Mammary epithelial cell (primary cell): ENCODE measurements at regions not wholly inside any gene's neighbourhood (a gene's known extent, or its start where the extent isn't known, plus 50 kb on each side); places are given as distances from the start of the nearest gene placed in this dataset.

Source experiments
- CTCF ChIP-seq, 2 donors: IDR thresholded peaks in 1 of 2; conservative IDR thresholded peaks in 1 of 2; 2 replicates each; pipeline ENCODE4 v1.5.1; 2011 to 2012; ENCODE audit warnings: inconsistent platforms in 2 of 2, low read length in 2 of 2, mild to moderate bottlenecking in 2 of 2, control low read depth in 1 of 2, low read depth in 1 of 2; ENCODE audit not compliant: insufficient read depth in 1 of 2; ENCODE audit errors: extremely low read depth in 1 of 2
- EZH2 ChIP-seq: IDR thresholded peaks from 2 replicates; pipeline ENCODE4 v1.6.1; 2012; ENCODE audit warnings: low read length, inconsistent platforms, borderline replicate concordance

DNA sequence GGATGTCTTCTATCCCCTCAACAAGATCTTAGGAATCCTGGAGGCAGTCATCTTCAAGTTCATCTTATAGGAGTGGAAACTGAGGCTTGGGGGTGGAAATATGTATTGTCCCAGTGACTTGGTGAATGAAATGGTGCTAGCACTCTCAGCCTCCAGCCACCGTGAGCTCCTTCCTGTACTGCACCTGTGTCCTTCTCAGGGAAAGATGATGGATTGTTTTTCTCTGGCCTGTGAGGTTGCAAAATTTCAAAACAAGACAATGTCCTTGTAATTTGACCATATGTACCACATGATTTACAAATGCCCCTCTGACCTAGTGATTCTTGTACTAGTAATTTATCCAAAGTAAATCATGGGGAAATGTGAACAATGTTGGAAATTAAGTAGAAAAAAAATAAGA lies 71.0 kb upstream of the CHCHD3 start:
- no peak for TF ChIP-seq CTCF (conservative IDR thresholded peaks at IDR 0.05 in 1 of 2, IDR thresholded peaks at IDR 0.05 in 1 of 2; ENCODE audit: extremely low read depth in 1 of 2, insufficient read depth in 1 of 2, low read depth in 1 of 2, low read length in 2 of 2)
- no peak for TF ChIP-seq EZH2
